GM12892 (cell line): ENCODE measurements at regions not wholly inside any gene's neighbourhood (a gene's known extent, or its start where the extent isn't known, plus 50 kb on each side); places are given as distances from the start of the nearest gene placed in this dataset.
A peak's percentile ranks its signal among the peaks of the same experiment; 100 is the strongest.

Experiments used
- DNase-seq: peaks from one replicate; pipeline ENCODE4 v3.0.0; 2011; ENCODE audit not compliant: insufficient read length
- FAIRE-seq: peaks from 2 replicates; lab custom pipeline; 2011; peaks lifted over from hg19 to GRCh38; lab: Jason Lieb, UNC
- POLR2A ChIP-seq: IDR thresholded peaks from 2 replicates; pipeline ENCODE4 v1.6.1; 2011; ENCODE audit warnings: low read depth, low read length, control low read depth
- POLR2AphosphoS5 ChIP-seq: IDR thresholded peaks from 2 replicates; pipeline ENCODE4 v1.6.1; 2011; ENCODE audit warnings: low read depth, low read length, control low read depth
- TAF1 ChIP-seq: IDR thresholded peaks from 2 replicates; pipeline ENCODE4 v1.6.1; 2011; ENCODE audit warnings: low read depth, mild to moderate bottlenecking, control low read depth, low read length, borderline replicate concordance

GRCh38 chr21:36557316-36557715 is 77.4 kb upstream of the CLDN14 start:
- FAIRE-seq (peak; percentile 24), DNase-seq (no peak)
- no peak for TF ChIP-seq POLR2A
- TF ChIP-seq POLR2AphosphoS5: no peak
- TF ChIP-seq TAF1: no peak

GRCh38 chr21:36560933-36561575 is 81.1 kb upstream of the CLDN14 start:
- FAIRE-seq (no peak), DNase-seq (no peak)
- TF ChIP-seq TAF1 (no peak), POLR2AphosphoS5 (no peak), POLR2A (no peak)

- DNase-seq: no peak
- TF ChIP-seq POLR2A: no peak
- TF ChIP-seq TAF1: no peak
- no peak for TF ChIP-seq POLR2AphosphoS5
Measured at GRCh38 chr21:36563341-36563926, 83.5 kb upstream of the CLDN14 start.

GRCh38 chr21:36564647-36565046 is 84.7 kb upstream of the CLDN14 start:
- DNase-seq: no peak
- no peak for FAIRE-seq
- TF ChIP-seq POLR2A (no peak), TAF1 (no peak), POLR2AphosphoS5 (no peak)

More at GRCh38 chr21:36563341-36563926, 83.5 kb upstream of the CLDN14 start:
- no peak for FAIRE-seq

- FAIRE-seq: no peak
- TF ChIP-seq POLR2AphosphoS5 (no peak), TAF1 (no peak)
- no peak for DNase-seq
Measured at GRCh38 chr21:36565540-36565939, 85.6 kb upstream of the CLDN14 start.

- FAIRE-seq: no peak
- no peak for DNase-seq
- TF ChIP-seq POLR2AphosphoS5 (no peak), POLR2A (no peak), TAF1 (no peak)
Measured at GRCh38 chr21:36566644-36567043, 86.7 kb upstream of the CLDN14 start.

GRCh38 chr21:36567216-36567885 is 87.4 kb upstream of the CLDN14 start:
- TF ChIP-seq POLR2A: no peak
- no peak for TF ChIP-seq POLR2AphosphoS5
- TF ChIP-seq TAF1: no peak
- no peak for DNase-seq
- FAIRE-seq: no peak

- no peak for TF ChIP-seq POLR2A
- no peak for TF ChIP-seq TAF1
- no peak for TF ChIP-seq POLR2AphosphoS5
- no peak for DNase-seq
- FAIRE-seq: no peak
Measured at GRCh38 chr21:36569511-36569910, 89.6 kb upstream of the CLDN14 start.

- TF ChIP-seq POLR2A (no peak), TAF1 (no peak), POLR2AphosphoS5 (no peak)
- no peak for FAIRE-seq
- no peak for DNase-seq
Measured at GRCh38 chr21:36571556-36571955, 91.6 kb upstream of the CLDN14 start.

- FAIRE-seq: no peak
- no peak for DNase-seq
- TF ChIP-seq POLR2AphosphoS5: no peak
- TF ChIP-seq POLR2A: no peak
- no peak for TF ChIP-seq TAF1
Measured at GRCh38 chr21:36572039-36572438, 92.1 kb upstream of the CLDN14 start.

GRCh38 chr21:36575306-36575705 is 95.4 kb upstream of the CLDN14 start:
- no peak for FAIRE-seq

GRCh38 chr21:36576441-36576840 is 96.5 kb upstream of the CLDN14 start:
- no peak for DNase-seq
- no peak for TF ChIP-seq POLR2AphosphoS5
- no peak for TF ChIP-seq POLR2A
- no peak for TF ChIP-seq TAF1
- FAIRE-seq: no peak

More at GRCh38 chr21:36575306-36575705, 95.4 kb upstream of the CLDN14 start:
- DNase-seq: no peak
- no peak for TF ChIP-seq TAF1
- TF ChIP-seq POLR2AphosphoS5: no peak
- TF ChIP-seq POLR2A: no peak

- DNase-seq (no peak), FAIRE-seq (no peak)
- TF ChIP-seq TAF1: no peak
- TF ChIP-seq POLR2A: no peak
- no peak for TF ChIP-seq POLR2AphosphoS5
Measured at GRCh38 chr21:36579898-36580297, 100.0 kb upstream of the CLDN14 start.
